Ishikawa (cell line): ENCODE measurements at regions not wholly inside any gene's neighbourhood (a gene's known extent, or its start where the extent isn't known, plus 50 kb on each side); places are given as distances from the start of the nearest gene placed in this dataset.

Experiments used
- CREB1 ChIP-seq: IDR thresholded peaks from 2 replicates; pipeline ENCODE4 v1.6.1; 2012; ENCODE audit warnings: low read depth
- EP300 ChIP-seq: IDR thresholded peaks from 2 replicates; pipeline ENCODE4 v1.6.1; 2012; ENCODE audit warnings: borderline replicate concordance
- MAX ChIP-seq: IDR thresholded peaks from 2 replicates; pipeline ENCODE4 v1.6.1; 2012
- TCF12 ChIP-seq: IDR thresholded peaks from 2 replicates; pipeline ENCODE4 v1.6.1; 2012; ENCODE audit warnings: low read depth
- YY1 ChIP-seq: IDR thresholded peaks from 2 replicates; pipeline ENCODE4 v1.6.1; 2012; ENCODE audit warnings: low read depth

- TF ChIP-seq TCF12: no peak
- no peak for TF ChIP-seq EP300
- TF ChIP-seq MAX: no peak
- TF ChIP-seq CREB1: no peak
- no peak for TF ChIP-seq YY1
Measured at GRCh38 chr20:40571639-40572038, 117.4 kb downstream of the MAFB start.
